ENCODE measurements at regions not wholly inside any gene's neighbourhood (a gene's known extent, or its start where the extent isn't known, plus 50 kb on each side); places are given as distances from the start of the nearest gene placed in this dataset.
"Not testable (repeated sequence)": the region's sequence is repeated elsewhere in the genome, so short reads cannot be mapped to it uniquely, and the experiment has no call there.

GRCh38 chr6:170040115-170040500, 250.8 kb downstream of the DLL1 start:
- DNase-seq: no peak

- DNase-seq: no peak
These were observed 251.4 kb downstream of the DLL1 start for GRCh38 chr6:170039156-170040114.

DNA sequence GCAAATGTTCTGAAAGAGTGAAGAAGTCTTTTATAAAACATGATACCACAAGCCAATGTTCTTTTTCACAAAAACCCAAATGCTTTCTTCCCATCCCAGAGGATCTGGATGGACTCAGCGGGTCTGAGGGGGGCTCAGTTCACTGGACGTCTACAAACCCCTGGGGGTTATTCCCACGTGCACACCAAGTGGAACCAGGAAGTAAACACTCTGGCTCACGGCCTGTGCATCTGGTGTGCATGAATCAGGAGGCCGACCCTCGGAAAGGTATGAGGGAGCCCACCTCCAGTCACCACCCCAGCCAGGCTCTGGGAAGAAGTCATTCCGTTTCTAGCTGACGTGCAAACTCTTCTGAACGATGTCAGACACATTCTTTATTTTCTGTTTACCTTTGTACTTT, 252.2 kb downstream of the DLL1 start:
- DNase-seq: no peak

DNA sequence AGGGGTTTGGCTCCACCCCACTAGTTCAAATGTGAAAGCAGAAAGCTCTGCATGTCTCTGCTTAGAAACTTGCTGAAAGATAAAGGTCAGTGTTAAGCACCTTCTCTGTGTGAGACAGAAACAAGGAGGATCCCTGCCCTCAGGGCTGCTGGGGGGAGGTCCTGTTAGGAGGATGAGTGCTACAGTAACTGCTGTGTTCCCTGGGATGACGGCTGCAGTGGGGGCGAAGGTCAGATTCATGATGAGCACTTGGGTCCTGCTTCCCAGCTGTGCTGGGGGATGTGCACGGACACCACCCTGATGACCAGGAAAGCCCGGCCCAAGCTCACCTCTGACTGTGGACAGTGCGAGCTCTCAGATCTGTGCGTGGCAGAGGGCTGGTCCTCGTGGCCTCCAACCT, 252.6 kb downstream of the DLL1 start:
- DNase-seq: no peak

DNA sequence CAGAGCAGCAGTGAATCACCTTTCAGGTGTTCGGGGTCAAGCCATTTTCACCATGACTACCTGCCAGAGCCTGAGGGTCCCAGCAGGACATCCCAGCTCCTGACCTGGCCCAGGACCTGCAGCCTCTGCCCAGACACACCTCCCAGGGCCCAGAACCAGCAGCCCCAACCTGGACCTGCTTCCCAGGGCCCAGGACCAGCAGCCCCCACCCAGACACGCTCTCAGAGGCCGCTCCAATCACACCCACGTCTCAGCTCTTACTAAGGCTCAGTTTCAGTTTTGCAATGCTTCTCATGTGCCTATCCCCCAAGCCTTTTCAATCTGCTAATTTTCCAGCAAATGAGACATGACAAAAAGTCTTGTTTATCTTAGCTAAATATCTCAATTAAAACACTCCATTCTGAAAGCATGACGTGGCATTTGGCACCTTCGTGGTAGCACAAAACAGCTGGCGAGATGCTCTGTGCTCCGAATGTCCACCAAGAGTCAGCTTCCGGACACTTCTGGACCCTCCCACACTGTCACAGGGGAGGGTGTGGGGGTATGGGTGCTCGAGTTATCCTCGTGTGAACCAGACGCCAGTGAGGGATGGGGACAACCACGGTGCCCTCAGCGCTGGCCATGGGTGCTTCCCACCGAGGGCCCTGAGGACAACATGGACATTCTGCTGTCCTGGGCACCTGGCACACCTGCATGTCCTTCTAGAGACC, 253.2 kb downstream of the DLL1 start:
- no peak for DNase-seq

DNA sequence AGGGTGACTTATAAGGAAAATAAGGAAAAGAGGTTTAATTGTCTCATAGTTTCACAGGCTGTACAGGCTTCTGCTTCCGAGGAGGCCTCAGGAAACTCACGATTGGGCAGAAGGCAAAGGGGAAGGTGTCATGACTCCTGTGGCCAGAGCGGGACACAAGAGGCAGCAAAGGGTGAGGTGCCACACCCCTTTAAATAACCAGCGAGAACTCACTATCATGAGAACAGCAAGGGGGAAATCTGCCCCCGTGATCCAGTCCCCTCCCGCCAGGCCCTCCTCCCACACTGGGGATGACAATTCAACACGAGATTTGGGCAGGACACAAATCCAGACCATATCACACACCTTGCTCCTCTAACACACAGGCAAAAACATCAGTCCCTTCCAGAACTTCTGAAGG, 254.0 kb downstream of the DLL1 start:
- DNase-seq: no peak

- not testable (repeated sequence) for DNase-seq
These were observed 254.5 kb downstream of the DLL1 start for GRCh38 chr6:170036367-170036766.

- DNase-seq: no peak
These were observed 255.0 kb downstream of the DLL1 start for GRCh38 chr6:170035901-170036304.

- no peak for DNase-seq
These were observed 255.8 kb downstream of the DLL1 start for GRCh38 chr6:170035044-170035443.

DNA sequence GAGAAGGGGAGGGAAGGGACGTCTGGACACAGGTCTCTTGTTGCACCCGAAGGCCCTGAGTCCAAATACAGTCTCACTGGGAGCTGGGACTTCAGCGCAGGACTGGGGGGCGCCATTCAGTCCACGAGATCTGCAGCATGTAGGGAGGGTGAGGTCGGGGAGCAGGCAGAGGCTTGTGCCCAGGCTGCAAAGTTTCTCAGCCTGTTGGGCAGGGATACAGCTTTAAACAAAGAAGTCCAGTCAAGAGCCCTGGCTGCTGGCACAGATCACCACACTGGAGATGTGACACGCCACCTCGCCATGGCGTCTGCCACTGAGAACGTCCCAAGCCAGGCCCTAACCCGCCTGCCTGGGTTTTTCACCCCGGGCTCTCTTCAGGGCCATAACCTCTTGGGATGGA, 256.6 kb downstream of the DLL1 start:
- DNase-seq: no peak

DNA sequence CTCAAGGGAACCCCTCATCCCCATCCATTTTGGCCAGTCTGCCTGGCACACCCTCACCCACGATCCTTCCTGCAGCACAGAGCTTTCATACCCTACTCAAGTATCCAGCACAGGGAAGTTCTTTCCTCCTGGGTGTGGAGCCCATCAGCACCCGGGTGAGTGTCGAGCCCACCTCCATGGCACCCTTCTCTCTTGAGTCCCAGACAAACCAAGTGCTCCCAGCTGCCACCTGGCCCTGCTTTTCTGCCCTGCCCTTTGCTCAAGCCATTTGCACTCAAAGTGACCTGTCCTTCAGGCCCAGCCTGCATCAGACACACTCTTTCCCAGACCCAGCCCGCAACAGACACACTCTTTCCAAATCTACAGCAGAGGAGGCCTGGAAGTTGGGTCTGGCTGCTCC, 257.2 kb downstream of the DLL1 start:
- no peak for DNase-seq

DNA sequence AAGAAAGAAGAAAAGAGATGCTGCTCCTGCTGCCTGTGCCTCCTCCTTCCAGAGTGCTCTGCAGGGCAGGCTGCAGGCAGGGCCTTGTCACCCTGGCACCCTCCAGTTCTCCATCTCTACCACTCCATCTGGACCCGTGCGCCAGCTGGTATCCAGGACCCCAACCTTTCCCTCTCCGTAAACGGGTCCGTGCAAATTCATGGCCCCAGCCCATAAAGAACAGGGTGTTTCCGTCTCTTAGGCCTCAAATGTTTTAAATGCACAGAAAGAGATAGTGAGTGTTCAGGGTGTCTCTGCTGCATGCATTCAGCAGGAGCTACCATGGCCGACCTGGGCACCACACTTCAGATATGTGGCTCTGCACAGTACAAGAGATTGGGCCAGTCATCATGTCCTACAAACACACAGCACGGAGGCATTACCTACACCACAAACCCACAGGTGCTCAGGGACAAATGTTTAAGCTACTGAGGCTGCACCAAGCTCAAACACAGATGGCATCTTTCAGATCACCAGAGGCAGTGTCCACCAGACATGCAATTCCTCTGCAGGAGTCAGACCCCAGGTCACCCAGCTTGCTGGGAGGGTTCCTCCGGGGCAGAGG, 258.1 kb downstream of the DLL1 start:
- DNase-seq: no peak

GRCh38 chr6:170032197-170032596, 258.7 kb downstream of the DLL1 start:
- DNase-seq: no peak

DNA sequence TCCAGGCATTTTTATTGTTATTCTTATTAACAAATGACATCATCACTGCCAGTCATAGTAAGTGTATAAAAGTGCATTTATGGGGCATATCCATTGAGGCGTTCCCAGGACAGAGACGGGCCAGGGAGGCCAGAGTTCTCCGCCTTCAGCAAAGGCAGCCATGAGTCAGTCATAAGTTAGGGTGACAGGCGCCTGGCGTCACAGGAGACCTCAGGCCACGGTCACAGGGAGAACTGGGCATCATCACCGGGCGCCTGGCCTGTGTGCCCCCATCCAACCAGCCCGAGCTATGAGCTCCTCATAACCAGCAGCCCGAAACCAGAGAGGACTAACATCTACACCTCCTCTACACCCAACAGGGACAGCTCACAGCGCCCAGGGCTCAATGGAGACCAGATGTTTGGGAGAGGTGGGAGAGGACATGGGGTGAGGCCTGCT, 259.2 kb downstream of the DLL1 start:
- no peak for DNase-seq

DNA sequence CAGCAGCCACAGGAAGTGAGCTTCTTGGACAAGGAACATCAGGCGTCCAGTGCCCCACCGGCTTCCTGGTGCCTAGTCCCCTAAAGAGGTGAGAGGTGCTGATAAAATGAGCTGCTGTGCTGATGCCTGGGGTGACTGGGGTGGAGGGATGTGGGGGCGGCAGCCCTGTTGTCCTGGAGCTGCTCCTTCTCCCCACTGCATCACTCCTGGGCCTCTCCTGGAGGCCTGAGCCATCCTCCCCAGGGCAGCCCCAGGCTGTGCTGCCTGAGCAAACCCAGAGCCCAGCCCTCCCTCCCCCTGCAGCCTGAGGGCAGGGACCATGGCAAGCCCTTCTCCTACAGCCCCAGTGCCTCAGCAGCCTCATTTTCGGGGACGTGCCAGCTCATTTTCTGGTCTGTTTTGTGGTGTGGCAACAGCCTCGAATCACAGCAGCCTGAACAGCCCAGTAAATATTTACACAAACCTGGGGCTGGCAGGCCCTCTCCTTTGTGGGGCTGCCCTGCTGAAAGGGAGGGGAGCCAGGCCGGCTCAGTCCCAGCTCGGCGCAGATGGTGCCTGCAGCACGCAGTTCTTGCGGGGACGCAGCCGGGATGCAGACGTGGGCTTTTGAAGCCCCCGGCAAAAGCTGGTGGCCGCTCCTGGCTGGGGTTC, 259.9 kb downstream of the DLL1 start:
- no peak for DNase-seq

GRCh38 chr6:170030284-170030815, 260.5 kb downstream of the DLL1 start:
- DNase-seq: no peak

DNA sequence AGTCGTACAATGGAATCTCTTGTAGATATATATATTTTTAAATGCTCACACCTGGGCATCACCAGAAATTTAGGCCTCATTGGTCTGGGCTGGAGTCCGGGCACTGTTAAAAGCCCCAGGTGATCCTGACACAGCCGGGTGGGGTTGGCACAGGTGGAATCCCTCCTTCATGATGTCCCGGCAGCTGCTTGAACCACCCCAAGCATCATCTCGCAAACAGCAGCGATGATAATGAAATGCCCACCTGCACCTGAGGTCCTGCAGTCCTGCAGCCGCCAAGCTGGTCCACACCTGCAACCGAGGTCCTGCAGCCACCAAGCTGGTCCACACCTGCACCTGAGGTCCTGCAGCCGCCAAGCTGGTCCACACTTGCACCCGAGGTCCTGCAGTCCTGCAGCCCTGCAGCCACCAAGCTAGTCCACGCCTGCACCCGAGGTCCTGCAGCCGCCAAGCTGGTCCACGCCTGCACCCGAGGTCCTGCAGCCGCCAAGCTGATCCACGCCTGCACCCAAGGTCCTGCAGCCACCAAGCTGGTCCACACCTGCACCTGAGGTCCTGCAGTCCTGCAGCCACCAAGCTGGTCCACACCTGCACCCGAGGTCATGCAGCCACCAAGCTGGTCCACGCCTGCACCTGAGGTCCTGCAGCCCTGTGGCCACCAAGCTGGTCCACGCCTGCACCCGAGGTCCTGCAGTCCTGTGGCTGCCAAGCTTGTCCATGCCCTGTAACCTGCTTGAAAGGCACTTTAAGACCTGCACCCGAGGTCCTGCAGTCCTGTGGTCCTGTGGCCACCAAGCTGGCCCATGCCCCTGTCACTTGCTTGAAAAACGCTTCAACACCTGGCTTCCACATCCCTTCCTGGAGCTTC, 261.2 kb downstream of the DLL1 start:
- DNase-seq: no peak

DNA sequence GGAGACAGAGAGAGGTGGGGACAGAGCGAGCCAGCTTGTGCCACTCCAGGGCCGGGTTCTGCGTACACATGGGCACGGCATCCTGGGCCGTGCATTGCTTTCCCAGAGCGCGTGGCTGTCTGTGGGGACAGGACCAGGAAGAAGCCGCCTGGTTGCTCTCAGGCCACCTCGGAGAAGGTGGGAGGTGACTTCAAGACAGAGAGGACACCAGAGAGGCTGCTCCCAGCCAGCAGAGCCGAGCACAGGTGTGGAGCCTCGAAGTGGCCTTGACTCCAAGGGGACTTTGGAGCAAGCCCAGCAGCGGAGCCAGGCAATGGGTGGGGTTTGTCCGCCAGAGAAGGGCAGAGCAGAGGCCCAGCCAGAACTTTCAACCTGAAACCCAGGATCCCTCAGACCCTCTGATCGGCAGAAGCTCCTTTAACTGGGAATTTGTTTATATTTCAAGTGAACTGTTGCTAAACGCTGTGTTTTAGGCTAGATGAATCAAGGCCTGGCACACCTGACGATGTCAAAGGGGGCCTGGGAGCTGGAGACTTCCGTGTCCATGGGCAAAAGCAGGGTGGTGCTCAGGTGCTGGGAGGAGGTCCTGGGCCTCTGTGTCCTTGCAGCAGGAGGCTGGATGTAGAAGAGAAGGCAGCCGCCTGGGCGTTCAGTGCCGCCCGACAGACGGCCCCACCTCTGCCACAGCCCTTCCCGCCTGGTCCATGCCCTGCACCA, 262.1 kb downstream of the DLL1 start:
- DNase-seq: no peak

DNA sequence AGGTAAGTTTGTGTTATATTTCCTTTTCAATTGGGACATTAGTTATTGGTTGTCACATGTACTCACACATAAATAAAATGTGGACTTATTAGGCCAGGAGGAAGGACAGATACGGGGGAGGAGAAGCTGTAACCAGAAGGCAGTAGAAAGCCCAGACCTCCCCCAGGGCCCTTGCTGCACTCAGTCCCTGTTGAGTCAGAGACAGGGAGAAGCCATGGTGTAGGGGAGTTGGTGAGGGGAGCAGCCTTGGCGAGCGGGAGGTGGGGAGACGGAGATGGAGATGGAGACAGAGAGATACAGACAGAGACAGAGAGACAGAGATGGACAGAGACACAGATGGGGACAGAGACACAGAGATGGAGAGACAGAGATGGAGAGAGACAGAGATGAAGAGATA, 263.2 kb downstream of the DLL1 start:
- no peak for DNase-seq

DNA sequence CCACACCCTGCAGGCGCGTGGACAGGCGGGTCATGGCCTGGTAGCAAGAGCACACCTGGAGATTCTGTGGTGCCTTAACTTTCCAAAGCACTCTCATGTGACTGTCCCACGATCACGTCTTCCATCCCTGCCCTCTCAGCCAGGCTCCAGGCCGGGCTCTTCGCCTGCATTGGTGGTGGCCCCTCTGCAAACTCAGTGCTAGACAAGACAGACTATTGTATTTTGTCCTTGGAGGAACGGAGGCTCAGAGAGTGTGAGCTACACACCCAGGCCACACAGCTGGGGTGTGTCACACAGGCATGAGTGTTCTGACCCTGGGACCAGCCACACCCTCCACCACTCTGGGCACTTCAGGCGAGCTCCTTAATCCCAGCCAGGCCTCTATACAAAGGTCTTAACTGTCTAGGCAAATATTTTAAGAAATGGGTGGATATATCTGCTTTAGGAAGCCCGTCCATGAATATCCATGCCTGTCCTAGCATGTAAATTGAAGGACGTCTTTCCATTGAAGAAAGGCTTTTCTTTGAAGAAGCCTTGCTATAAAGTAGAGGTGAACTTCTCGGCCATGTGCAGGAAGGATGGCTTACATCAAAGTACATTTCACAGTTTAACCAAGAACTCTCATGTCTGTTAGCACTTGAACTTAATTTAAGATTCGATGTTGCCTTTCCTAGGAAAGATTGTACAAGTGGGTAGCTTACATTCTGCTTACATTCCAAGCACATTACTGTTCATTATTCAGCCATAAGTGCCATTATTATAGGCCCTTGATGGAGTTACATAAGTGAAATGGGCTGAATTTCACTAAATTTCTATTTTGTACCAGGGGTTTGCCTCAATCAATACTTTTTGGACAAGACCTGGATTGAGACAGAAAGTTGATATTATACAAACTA, 263.9 kb downstream of the DLL1 start:
- DNase-seq: no peak

Measured in CD4-positive, alpha-beta T cell treated with Interleukin-17A for 1 hour (primary cell).